DND-41 (cell line): ENCODE measurements at regions not wholly inside any gene's neighbourhood (a gene's known extent, or its start where the extent isn't known, plus 50 kb on each side); places are given as distances from the start of the nearest gene placed in this dataset.

Source experiments
- ATAC-seq: fragments of 200-7000 bp; cut with Tn5 transposase; 3 replicates; pipeline ENCODE4 v1.9.1; 2021; ENCODE audit warnings: low read depth; ENCODE audit not compliant: insufficient read depth
- DNase-seq: peaks from one replicate; pipeline ENCODE4 v3.0.0-alpha.2; 2020
- H2AFZ ChIP-seq: 2 replicates; pipeline ENCODE4 v1.6.0; 2012; ENCODE audit warnings: low read depth, low read length
- H3K27ac ChIP-seq: 2 replicates; pipeline ENCODE4 v1.5.1; 2012; ENCODE audit warnings: low read length, inconsistent platforms
- H3K27me3 ChIP-seq: fragments of 200-600 bp; sonication (generic); 2 replicates; pipeline ENCODE4 v1.6.0; 2012; ENCODE audit warnings: low read length, mild to moderate bottlenecking, inconsistent platforms; ENCODE audit not compliant: insufficient read depth, poor library complexity
- H3K36me3 ChIP-seq: 2 replicates; pipeline ENCODE4 v1.5.1; 2012; ENCODE audit warnings: low read length, inconsistent platforms; ENCODE audit not compliant: insufficient read depth
- H3K4me1 ChIP-seq: 2 replicates; pipeline ENCODE4 v1.5.1; 2012; ENCODE audit warnings: mild to moderate bottlenecking, low read length; ENCODE audit not compliant: insufficient read depth
- H3K4me2 ChIP-seq: 2 replicates; pipeline ENCODE4 v1.6.0; 2012; ENCODE audit warnings: mild to moderate bottlenecking, moderate library complexity, low read length, inconsistent platforms; ENCODE audit not compliant: insufficient read depth
- H3K4me3 ChIP-seq, 2 experiments: fragments of 200-600 bp in 1 of 2; shearing (Covaris generic) in 1 of 2; 2 replicates each; pipeline ENCODE4 v1.5.1; 2012 to 2016; ENCODE audit warnings: inconsistent platforms in 2 of 2, low read length in 2 of 2, mild to moderate bottlenecking in 2 of 2, low read depth in 1 of 2, moderate library complexity in 1 of 2
- H3K79me2 ChIP-seq: 2 replicates; pipeline ENCODE4 v1.6.0; 2012; ENCODE audit warnings: low read length, inconsistent platforms; ENCODE audit not compliant: insufficient read depth
- H3K9ac ChIP-seq: 2 replicates; pipeline ENCODE4 v1.6.0; 2012; ENCODE audit warnings: low read depth, mild to moderate bottlenecking, inconsistent platforms, low read length, moderate library complexity
- H3K9me3 ChIP-seq: 2 replicates; pipeline ENCODE4 v1.5.1; 2012; ENCODE audit warnings: low read length, moderate library complexity, mild to moderate bottlenecking, inconsistent platforms; ENCODE audit not compliant: insufficient read depth, severe bottlenecking
- H4K20me1 ChIP-seq: 2 replicates; pipeline ENCODE4 v1.6.0; 2012; ENCODE audit warnings: low read length; ENCODE audit not compliant: insufficient read depth
- EZH2 ChIP-seq: IDR thresholded peaks from 3 replicates; pipeline ENCODE4 v1.6.1; 2012; ENCODE audit warnings: borderline replicate concordance, low read depth, mild to moderate bottlenecking, moderate library complexity, low read length, inconsistent platforms; ENCODE audit not compliant: severe bottlenecking
- TF ChIP-seq, protein P1 (sequence below): IDR thresholded peaks from 2 replicates; pipeline ENCODE4 v1.5.1; 2012; ENCODE audit warnings: borderline replicate concordance, low read length, moderate library complexity, mild to moderate bottlenecking; ENCODE audit not compliant: poor library complexity, severe bottlenecking; ENCODE audit errors: extremely low read depth

- Histone ChIP-seq H3K27ac (no peak overlapping the region), H3K27me3 (no peaks in the 10 kb centered on the region)
Observed at GRCh38 chr4:8690216-8691150, 97.9 kb downstream of the CPZ start.

GRCh38 chr4:8689741-8690140 lies 97.2 kb downstream of the CPZ start:
- Histone ChIP-seq H3K4me3 (no peak overlapping the region), H3K79me2 (no peaks in the 10 kb centered on the region), H3K27me3 (no peaks in the 10 kb centered on the region), H4K20me1 (peaks cover 3% of the 10 kb centered on the region; the same call in 1 of the 2 replicates), H3K27ac (no peak overlapping the region), H3K9me3 (no peaks in the 10 kb centered on the region), H3K36me3 (no peaks in the 10 kb centered on the region), H2AFZ (no peak overlapping the region), H3K4me2 (no peak overlapping the region), H3K4me1 (no peaks in the 10 kb centered on the region), H3K9ac (no peak overlapping the region)
- DNase-seq, result no peak
- TF ChIP-seq EZH2, result no peak
- TF ChIP-seq, protein P1, sequence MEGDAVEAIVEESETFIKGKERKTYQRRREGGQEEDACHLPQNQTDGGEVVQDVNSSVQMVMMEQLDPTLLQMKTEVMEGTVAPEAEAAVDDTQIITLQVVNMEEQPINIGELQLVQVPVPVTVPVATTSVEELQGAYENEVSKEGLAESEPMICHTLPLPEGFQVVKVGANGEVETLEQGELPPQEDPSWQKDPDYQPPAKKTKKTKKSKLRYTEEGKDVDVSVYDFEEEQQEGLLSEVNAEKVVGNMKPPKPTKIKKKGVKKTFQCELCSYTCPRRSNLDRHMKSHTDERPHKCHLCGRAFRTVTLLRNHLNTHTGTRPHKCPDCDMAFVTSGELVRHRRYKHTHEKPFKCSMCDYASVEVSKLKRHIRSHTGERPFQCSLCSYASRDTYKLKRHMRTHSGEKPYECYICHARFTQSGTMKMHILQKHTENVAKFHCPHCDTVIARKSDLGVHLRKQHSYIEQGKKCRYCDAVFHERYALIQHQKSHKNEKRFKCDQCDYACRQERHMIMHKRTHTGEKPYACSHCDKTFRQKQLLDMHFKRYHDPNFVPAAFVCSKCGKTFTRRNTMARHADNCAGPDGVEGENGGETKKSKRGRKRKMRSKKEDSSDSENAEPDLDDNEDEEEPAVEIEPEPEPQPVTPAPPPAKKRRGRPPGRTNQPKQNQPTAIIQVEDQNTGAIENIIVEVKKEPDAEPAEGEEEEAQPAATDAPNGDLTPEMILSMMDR, result no peak
- no peak for ATAC-seq

More at GRCh38 chr4:8690216-8691150, 97.9 kb downstream of the CPZ start:
- no peak overlapping the region for H2AFZ ChIP-seq
- ATAC-seq (no peak), DNase-seq (no peak)
- no peak overlapping the region for H3K4me2 ChIP-seq
- no peaks in the 10 kb centered on the region for H3K4me1 ChIP-seq
- peaks cover 3% of the 10 kb centered on the region; the same call in 1 of the 2 replicates for H4K20me1 ChIP-seq
- no peaks in the 10 kb centered on the region for H3K9me3 ChIP-seq
- no peak for TF ChIP-seq EZH2
- TF ChIP-seq, protein P1, result no peak
- H3K79me2 ChIP-seq, result no peaks in the 10 kb centered on the region
- no peaks in the 10 kb centered on the region for H3K36me3 ChIP-seq
- no peak overlapping the region for H3K4me3 ChIP-seq
- no peak overlapping the region for H3K9ac ChIP-seq

- Histone ChIP-seq H3K9me3 (no peaks in the 10 kb centered on the region), H2AFZ (no peak overlapping the region), H3K79me2 (no peaks in the 10 kb centered on the region), H3K27ac (no peak overlapping the region), H3K4me3 (no peak overlapping the region), H3K27me3 (no peaks in the 10 kb centered on the region), H3K36me3 (no peaks in the 10 kb centered on the region), H3K9ac (no peak overlapping the region), H3K4me2 (no peak overlapping the region), H3K4me1 (no peaks in the 10 kb centered on the region), H4K20me1 (0 out of 2 replicates have a peak, but pooled peaks cover 3% of the 10 kb centered on the region)
- DNase-seq, result no peak
- TF ChIP-seq, protein P1, result no peak
- TF ChIP-seq EZH2, result no peak
- ATAC-seq, result no peak
Observed at GRCh38 chr4:8688908-8689445, 96.4 kb downstream of the CPZ start.
